Left renal cortex interstitium (tissue), 4 donors: ENCODE measurements at regions not wholly inside any gene's neighbourhood (a gene's known extent, or its start where the extent isn't known, plus 50 kb on each side); places are given as distances from the start of the nearest gene placed in this dataset.

Experiments
- DNase-seq, 4 donors: peaks; one replicate each; pipeline ENCODE4 v3.0.0-alpha.2; 2013; ENCODE audit warnings: low read depth in 4 of 4, low spot score in 2 of 4, missing footprints in 1 of 4

- no peak for DNase-seq
These were observed 1010.4 kb downstream of the ADGRL3 start for GRCh38 chr4:62210486-62210885.

- DNase-seq = no peak
These were observed 1009.8 kb downstream of the ADGRL3 start for GRCh38 chr4:62209757-62210485.

- DNase-seq = no peak
These were observed 1008.8 kb downstream of the ADGRL3 start for GRCh38 chr4:62208921-62209320.

- no peak for DNase-seq
These were observed 1004.0 kb downstream of the ADGRL3 start for GRCh38 chr4:62204136-62204535.

GRCh38 chr4:62199291-62199810, 999.2 kb downstream of the ADGRL3 start:
- no peak for DNase-seq

GRCh38 chr4:62196338-62196737, 996.2 kb downstream of the ADGRL3 start:
- DNase-seq = no peak

GRCh38 chr4:62194342-62194741, 994.2 kb downstream of the ADGRL3 start:
- no peak for DNase-seq

GRCh38 chr4:62193761-62194160, 993.6 kb downstream of the ADGRL3 start:
- DNase-seq = no peak

GRCh38 chr4:62191451-62192240, 991.5 kb downstream of the ADGRL3 start:
- no peak for DNase-seq

- DNase-seq = no peak
These were observed 970.1 kb downstream of the ADGRL3 start for GRCh38 chr4:62170235-62170634.

GRCh38 chr4:62168681-62169080, 968.6 kb downstream of the ADGRL3 start:
- DNase-seq = no peak

- DNase-seq = no peak
These were observed 962.5 kb downstream of the ADGRL3 start for GRCh38 chr4:62162606-62163005.

- DNase-seq = no peak
These were observed 961.3 kb downstream of the ADGRL3 start for GRCh38 chr4:62161446-62161845.

GRCh38 chr4:62159876-62160275, 959.8 kb downstream of the ADGRL3 start:
- no peak for DNase-seq

GRCh38 chr4:62159306-62159705, 959.2 kb downstream of the ADGRL3 start:
- no peak for DNase-seq

- DNase-seq = no peak
These were observed 956.1 kb downstream of the ADGRL3 start for GRCh38 chr4:62156205-62156604.

GRCh38 chr4:62145276-62145675, 945.1 kb downstream of the ADGRL3 start:
- no peak for DNase-seq

- no peak for DNase-seq
These were observed 944.3 kb downstream of the ADGRL3 start for GRCh38 chr4:62144431-62144830.

GRCh38 chr4:62135565-62136156, 935.5 kb downstream of the ADGRL3 start:
- no peak for DNase-seq

- DNase-seq = no peak
These were observed 933.9 kb downstream of the ADGRL3 start for GRCh38 chr4:62133977-62134376.

GRCh38 chr4:62133101-62133897, 933.2 kb downstream of the ADGRL3 start:
- no peak for DNase-seq
